HT1080 (cell line): ENCODE measurements at regions not wholly inside any gene's neighbourhood (a gene's known extent, or its start where the extent isn't known, plus 50 kb on each side); places are given as distances from the start of the nearest gene placed in this dataset. TPM values are rescaled to one million over a fixed set of nuclear protein-coding genes. Genes with fewer than 3 reads are reported as not detected.
"Not testable (repeated sequence)": the region's sequence is repeated elsewhere in the genome, so short reads cannot be mapped to it uniquely, and the experiment has no call there.

Experiments used
- DNase-seq: peaks from one replicate; pipeline ENCODE4 v3.0.0-alpha.2; 2015; ENCODE audit warnings: low read depth
- small RNA-seq: library from RNA; depleted of rRNA; stranded (forward); fragments of <200 nt; gene quantifications from one replicate; pipeline ENCODE3, GENCODE V24; 2014

- not testable (repeated sequence) for DNase-seq
These were observed 346.7 kb downstream of the OR4F29 start for GRCh38 chr1:104776-105175.

DNA sequence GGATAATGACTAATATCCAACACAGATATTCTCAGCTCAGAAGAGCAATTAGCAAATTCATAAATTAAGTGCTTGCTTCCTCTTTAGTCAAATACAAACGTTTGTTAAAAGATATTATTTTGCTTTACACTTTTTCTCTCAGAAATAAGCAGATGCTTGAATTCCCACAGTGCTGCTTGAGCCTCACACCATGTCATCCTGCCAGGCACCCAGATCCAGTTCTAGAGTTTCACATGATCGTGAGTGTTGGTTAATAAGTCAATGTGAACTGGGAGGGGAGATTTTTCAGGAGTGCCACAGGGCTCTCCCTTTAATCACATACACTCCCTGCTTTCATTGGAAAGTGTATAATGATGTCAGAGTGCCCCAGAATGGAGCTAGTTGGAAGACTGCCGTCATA is 352.0 kb downstream of the OR4F29 start:
- DNase-seq, result not testable (repeated sequence)

DNA sequence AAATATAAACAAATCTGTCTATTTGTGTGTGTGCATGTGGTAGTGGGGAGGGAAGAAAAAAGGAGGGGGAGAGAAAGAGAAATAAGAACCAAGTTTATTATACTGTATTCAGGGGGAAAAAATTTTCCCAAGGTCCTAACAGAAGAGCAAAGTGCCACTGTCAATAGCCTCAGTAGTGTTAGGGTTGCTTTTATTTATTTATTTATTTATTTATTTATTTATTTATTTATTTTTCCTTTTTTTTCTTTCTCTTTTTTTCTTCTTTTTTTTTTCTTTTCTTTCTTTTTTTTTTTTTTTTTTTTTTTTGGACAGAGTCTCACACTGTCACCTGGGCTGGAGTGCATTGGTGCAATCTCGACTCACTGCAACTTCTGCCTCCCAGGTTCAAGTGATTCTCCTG is 352.7 kb downstream of the OR4F29 start:
- not testable (repeated sequence) for DNase-seq

GRCh38 chr1:91279-91678 is 360.2 kb downstream of the OR4F29 start:
- DNase-seq, result not testable (repeated sequence)

GRCh38 chr1:88110-88509 is 363.4 kb downstream of the OR4F29 start:
- DNase-seq, result not testable (repeated sequence)

DNA sequence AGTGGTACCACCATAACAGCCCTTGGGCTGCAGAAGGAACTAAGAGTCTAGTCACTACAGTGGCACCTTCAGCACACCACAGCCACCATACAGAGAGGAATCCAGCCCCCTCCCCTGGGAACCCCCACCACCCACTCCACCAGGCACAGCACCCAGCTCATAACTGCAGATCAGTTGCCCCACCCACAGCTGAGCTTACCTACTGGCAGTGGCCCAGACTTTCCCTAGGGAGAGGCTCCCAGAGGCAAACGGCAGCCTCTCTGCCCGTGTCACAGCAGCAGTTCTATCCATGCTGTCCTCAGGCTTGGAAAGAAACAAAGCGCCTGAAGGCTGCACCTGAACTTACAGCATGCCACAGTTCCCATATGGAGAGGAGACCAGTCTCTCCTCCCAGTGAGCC is 372.3 kb downstream of the OR4F29 start:
- not testable (repeated sequence) for DNase-seq

DNA sequence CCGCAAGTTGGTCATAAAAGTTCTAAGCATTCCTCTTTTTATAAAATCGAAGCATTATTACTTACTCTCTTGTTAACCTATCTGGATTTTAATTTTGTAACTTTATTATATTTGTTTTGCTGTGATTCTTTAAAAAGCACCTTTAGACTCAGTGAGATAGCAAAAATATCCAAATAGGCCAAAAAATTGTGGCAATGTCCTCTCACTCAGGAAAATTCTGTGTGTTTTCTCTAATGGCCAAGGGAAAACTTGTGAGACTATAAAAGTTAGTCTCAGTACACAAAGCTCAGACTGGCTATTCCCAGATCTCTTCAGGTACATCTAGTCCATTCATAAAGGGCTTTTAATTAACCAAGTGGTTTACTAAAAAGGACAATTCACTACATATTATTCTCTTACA is 386.4 kb downstream of the OR4F29 start, which contains the start of gene OR4F5:
Gene OR4F5 (plus strand): TSS at position 301 of the 400 bp plus-strand sequence.
- not testable (repeated sequence) for DNase-seq

DNA sequence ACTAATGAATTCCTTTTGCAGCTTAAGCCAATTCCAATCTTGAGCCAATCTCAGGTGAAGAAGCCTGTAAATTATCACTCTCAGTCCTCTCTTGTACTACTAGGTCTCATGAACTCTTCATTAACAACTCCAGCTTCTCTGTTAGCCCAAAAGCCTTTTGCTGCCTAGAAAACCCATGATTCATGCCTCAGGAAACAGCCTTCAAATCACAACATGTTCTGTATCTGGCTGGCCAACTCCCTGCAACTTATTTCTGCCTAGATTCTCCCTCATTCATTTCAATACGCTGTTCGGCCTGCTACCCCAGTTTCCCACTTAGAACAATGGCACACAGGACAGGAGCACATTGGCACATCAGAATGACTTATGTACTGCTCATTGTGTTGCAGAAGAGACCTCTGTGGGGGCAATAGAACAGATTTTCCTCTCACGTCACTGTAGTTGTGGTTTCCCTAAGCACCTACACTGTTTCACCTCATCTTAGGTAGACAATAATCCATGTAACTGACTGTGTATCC is 395.4 kb downstream of the OR4F29 start:
- DNase-seq, result not testable (repeated sequence)

DNA sequence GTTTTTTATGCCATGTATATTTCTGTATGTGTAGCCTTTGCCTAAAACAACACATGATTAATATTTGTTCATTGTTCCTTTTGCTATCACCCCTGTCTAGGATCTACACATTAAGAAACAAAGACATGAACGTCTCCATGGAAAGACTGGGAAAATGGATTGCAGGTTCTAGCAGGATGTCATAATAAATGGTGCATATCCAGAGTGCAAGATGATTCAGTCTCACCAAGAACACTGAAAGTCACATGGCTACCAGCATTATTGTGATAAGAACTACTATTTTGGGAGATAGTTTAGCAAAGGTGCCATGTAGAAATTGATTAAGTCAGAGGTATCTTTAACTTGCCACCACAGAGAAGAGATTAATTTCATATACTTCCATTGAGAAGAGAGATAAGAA is 398.3 kb downstream of the OR4F29 start:
- DNase-seq, result not testable (repeated sequence)

- not testable (repeated sequence) for DNase-seq
These were observed 409.5 kb downstream of the OR4F29 start for GRCh38 chr1:41965-42466.

GRCh38 chr1:41197-41596 is 410.3 kb downstream of the OR4F29 start:
- DNase-seq, result not testable (repeated sequence)

DNA sequence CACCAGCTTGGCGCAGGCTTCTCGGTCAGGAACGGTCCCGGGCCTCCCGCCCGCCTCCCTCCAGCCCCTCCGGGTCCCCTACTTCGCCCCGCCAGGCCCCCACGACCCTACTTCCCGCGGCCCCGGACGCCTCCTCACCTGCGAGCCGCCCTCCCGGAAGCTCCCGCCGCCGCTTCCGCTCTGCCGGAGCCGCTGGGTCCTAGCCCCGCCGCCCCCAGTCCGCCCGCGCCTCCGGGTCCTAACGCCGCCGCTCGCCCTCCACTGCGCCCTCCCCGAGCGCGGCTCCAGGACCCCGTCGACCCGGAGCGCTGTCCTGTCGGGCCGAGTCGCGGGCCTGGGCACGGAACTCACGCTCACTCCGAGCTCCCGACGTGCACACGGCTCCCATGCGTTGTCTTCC is 422.3 kb downstream of the OR4F29 start:
- DNase-seq, result not testable (repeated sequence)

DNA sequence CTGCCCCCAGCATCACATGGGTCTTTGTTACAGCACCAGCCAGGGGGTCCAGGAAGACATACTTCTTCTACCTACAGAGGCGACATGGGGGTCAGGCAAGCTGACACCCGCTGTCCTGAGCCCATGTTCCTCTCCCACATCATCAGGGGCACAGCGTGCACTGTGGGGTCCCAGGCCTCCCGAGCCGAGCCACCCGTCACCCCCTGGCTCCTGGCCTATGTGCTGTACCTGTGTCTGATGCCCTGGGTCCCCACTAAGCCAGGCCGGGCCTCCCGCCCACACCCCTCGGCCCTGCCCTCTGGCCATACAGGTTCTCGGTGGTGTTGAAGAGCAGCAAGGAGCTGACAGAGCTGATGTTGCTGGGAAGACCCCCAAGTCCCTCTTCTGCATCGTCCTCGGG is 434.2 kb downstream of the OR4F29 start:
- DNase-seq, result not testable (repeated sequence)

DNA sequence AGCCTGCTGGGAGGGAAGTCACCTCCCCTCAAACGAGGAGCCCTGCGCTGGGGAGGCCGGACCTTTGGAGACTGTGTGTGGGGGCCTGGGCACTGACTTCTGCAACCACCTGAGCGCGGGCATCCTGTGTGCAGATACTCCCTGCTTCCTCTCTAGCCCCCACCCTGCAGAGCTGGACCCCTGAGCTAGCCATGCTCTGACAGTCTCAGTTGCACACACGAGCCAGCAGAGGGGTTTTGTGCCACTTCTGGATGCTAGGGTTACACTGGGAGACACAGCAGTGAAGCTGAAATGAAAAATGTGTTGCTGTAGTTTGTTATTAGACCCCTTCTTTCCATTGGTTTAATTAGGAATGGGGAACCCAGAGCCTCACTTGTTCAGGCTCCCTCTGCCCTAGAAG is 435.5 kb downstream of the OR4F29 start:
- DNase-seq, result not testable (repeated sequence)

GRCh38 chr1:9941-10717 is 441.3 kb downstream of the OR4F29 start:
- not testable (repeated sequence) for DNase-seq

Small RNA genes lying in the stretch of these regions (small RNA-seq; reads per million reads assigned to genes)
- gene AL627309.7 (not detected), gene MIR6859-1 (not detected), gene MIR6859-2 (not detected), gene RNU6-1100P (not detected)
